ENCODE measurements at regions not wholly inside any gene's neighbourhood (a gene's known extent, or its start where the extent isn't known, plus 50 kb on each side); places are given as distances from the start of the nearest gene placed in this dataset.

DNA sequence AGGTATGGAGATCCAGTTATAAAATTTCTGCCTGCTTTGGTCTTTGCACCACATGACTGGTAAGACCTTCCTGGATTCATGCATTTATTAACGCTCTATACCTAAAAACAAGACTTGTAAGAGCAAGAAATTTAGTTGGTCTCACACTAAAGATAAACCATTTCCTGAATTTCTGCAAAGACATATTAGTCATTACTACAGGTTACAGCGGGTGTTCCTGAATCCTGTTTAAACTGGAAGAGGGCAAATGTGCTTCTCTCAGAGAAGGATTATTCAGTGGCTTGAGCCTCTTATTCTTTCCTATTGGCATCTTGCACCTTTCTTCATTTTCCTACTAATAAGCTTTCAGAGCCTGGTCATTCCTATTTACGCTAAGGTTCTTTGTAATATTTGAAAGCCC, 397.6 kb upstream of the TENM3 start:
- BruUV-seq (replicated peaks) = no TSS peak
- in situ Hi-C loops (cut with MboI) (no loop called here), intact Hi-C loops (cut with micrococcal nuclease; ENCODE audit: unreplicated experiment) (no loop called here)
- Histone ChIP-seq H4K20me1 (ENCODE audit: control insufficient read depth, insufficient read depth) (no peaks in the 10 kb centered on the region), H3K79me2 (ENCODE audit: control insufficient read depth, insufficient read depth, low read length) (no peaks in the 10 kb centered on the region), H3K36me3 (ENCODE audit: control insufficient read depth in 2 of 2, insufficient read depth in 2 of 2, low read length in 1 of 2) (no peaks in the 10 kb centered on the region), H3K4me2 (ENCODE audit: control insufficient read depth, insufficient read depth) (no peak overlapping the region), H3K4me1 (ENCODE audit: control insufficient read depth, insufficient read depth, low read length) (no peaks in the 10 kb centered on the region), H3K9ac (ENCODE audit: control insufficient read depth, insufficient read depth, low read length) (no peak overlapping the region), H3K27ac (ENCODE audit: control insufficient read depth, insufficient read depth) (no peak overlapping the region), H3K4me3 (no peak overlapping the region), H3K27me3 (replicated peaks in 1 of 2; ENCODE audit: control insufficient read depth in 2 of 2, insufficient read depth in 2 of 2, low read length in 1 of 2) (no peaks in the 10 kb centered on the region), H3K9me3 (replicated peaks; ENCODE audit: control insufficient read depth, insufficient read depth, low read length) (no peaks in the 10 kb centered on the region), H2AFZ (ENCODE audit: control insufficient read depth, low read depth, low read length) (no peak overlapping the region)
- TF ChIP-seq CBFB (IDR thresholded peaks at IDR 0.05; ENCODE audit: low read depth) (no peak), STAT1 (conservative IDR thresholded peaks at IDR 0.05) (no peak), ZNF24 (IDR thresholded peaks at IDR 0.05) (no peak), RCOR1 (conservative IDR thresholded peaks at IDR 0.05; ENCODE audit: low read depth, low read length) (no peak), BRCA1 (IDR thresholded peaks at IDR 0.05; ENCODE audit: low read depth, low read length) (no peak), POLR2AphosphoS2 (IDR thresholded peaks at IDR 0.05; ENCODE audit: low read depth, low read length) (no peak), RBBP5 (conservative IDR thresholded peaks at IDR 0.05) (no peak), RFX5 (IDR thresholded peaks at IDR 0.05; ENCODE audit: low read depth, low read length) (no peak), ZBTB4 (CRISPR knock-in tag; IDR thresholded peaks at IDR 0.05) (no peak)
- TF ChIP-seq, protein P1, sequence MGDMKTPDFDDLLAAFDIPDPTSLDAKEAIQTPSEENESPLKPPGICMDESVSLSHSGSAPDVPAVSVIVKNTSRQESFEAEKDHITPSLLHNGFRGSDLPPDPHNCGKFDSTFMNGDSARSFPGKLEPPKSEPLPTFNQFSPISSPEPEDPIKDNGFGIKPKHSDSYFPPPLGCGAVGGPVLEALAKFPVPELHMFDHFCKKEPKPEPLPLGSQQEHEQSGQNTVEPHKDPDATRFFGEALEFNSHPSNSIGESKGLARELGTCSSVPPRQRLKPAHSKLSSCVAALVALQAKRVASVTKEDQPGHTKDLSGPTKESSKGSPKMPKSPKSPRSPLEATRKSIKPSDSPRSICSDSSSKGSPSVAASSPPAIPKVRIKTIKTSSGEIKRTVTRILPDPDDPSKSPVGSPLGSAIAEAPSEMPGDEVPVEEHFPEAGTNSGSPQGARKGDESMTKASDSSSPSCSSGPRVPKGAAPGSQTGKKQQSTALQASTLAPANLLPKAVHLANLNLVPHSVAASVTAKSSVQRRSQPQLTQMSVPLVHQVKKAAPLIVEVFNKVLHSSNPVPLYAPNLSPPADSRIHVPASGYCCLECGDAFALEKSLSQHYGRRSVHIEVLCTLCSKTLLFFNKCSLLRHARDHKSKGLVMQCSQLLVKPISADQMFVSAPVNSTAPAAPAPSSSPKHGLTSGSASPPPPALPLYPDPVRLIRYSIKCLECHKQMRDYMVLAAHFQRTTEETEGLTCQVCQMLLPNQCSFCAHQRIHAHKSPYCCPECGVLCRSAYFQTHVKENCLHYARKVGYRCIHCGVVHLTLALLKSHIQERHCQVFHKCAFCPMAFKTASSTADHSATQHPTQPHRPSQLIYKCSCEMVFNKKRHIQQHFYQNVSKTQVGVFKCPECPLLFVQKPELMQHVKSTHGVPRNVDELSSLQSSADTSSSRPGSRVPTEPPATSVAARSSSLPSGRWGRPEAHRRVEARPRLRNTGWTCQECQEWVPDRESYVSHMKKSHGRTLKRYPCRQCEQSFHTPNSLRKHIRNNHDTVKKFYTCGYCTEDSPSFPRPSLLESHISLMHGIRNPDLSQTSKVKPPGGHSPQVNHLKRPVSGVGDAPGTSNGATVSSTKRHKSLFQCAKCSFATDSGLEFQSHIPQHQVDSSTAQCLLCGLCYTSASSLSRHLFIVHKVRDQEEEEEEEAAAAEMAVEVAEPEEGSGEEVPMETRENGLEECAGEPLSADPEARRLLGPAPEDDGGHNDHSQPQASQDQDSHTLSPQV (IDR thresholded peaks at IDR 0.05) = no peak
- RAD21 ChIA-PET (ENCODE audit: unreplicated experiment) = no interaction called here
- ATAC-seq = no peak
- 41% methylated on average over 3 of the region's 3 CpGs for WGBS (ENCODE audit: insufficient coverage, insufficient replicate concordance, low lambda C conversion rate, missing lambda C conversion rate)
- no peak for FAIRE-seq
- no peak for DNase-seq (ENCODE audit: low read depth, low spot score)
- SMC1A ChIA-PET (ENCODE audit: uncharacterized antibody, unreplicated experiment) = no interaction called here
- POLR2A ChIA-PET = no interaction called here
- CTCF ChIA-PET = no interaction called here

Measured in GM12878 (cell line).